Putamen (tissue), 1 donor: ENCODE measurements at regions not wholly inside any gene's neighbourhood (a gene's known extent, or its start where the extent isn't known, plus 50 kb on each side); places are given as distances from the start of the nearest gene placed in this dataset.
"Not testable (repeated sequence)": the region's sequence is repeated elsewhere in the genome, so short reads cannot be mapped to it uniquely, and the experiment has no call there.

Experiments used
- DNase-seq: peaks from one replicate; pipeline ENCODE4 v3.0.0-alpha.2; 2016; ENCODE audit warnings: low spot score

DNA sequence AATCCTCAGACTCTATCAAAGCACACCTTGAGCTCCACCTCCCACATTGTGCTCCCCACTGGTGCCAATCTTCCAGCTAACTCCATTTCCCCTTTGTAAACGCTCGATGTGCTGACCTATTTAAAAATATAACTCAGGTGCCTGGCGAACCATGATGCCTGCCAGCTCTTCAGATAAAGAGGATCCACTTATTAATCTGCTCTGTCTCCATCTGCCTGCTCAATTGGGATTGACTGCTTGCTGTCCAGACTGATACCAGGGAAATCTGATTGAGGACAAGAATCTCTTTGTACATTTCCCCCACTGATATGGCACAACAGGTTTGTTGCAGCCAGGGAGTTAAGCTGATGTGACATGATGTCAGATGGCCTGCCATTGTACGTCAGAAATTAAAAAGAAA lies 2036.5 kb upstream of the CELF4 start:
- no peak for DNase-seq

DNA sequence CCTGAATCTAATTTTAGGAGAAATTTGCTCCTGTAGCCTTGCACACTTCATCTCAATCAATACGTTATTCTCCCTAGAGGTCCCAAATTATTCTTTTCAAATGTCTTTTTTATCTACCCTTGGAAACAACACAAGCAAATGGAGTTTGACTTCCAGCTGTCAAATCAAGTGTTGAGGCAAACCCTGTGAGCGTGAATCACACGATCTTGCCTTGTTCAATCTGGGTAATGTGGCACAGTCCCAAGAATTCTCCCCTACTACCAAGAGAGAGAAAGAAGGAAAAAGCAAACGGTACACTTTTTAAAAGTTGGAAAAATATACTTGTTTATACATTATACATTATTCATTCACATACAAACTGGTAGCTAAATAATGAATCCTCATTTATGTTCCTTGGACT lies 2035.3 kb upstream of the CELF4 start:
- peak; percentile 26 for DNase-seq

DNA sequence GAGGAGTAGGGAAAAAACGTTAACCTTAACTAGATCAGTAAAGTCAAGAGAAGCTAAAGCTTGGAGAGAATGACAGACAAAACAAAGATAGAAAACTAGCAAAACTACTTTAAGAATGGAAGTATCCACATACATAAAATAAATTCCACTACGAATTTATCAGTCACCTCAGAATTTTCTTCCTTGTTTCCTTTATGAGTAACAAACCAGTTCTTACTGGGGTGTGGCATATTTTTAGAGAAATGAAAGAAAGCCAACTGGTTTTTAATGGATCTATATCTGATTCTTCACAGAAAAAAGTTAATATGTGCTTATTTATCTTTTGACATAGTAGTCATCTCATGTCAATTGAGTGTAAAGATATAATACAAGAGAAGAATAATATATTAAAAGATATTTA lies 2033.7 kb upstream of the CELF4 start:
- no peak for DNase-seq

DNA sequence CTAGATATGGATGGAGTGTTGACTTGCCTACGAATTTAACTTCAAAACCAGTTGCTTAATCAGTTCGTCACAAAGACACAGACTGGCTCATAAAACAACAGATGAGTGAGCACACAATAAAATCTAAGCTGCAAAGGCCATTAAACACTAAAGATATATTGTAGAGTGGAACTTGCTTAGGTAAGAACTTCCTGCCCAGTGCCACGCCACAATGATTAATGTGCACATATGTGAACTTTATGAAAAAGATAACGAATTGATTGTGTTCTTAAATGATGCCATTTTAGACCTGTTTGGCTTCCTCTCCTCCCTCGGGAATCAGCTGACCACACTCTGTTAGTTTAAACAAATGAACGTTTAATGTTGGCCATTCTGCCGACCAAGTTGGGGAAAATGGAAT lies 2031.3 kb upstream of the CELF4 start:
- DNase-seq, result no peak

DNA sequence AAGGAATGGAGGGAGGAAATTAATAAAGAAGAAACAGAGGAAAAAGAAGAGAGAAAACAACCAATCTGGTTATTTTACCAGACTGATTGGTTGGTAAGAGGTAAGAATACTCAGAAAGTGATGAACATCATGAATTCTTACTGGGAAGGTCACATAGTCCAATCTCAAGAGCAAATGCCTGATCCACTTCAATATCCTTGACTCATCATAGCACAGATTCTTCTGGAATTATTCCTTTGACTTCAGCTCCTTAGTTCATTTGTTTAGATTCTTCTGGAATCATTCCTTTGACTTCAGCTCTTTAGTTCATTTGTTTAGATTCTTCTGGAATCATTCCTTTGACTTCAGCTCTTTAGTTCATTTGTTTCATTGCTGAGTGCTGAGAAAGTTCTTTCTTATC lies 2030.6 kb upstream of the CELF4 start:
- no peak for DNase-seq

DNA sequence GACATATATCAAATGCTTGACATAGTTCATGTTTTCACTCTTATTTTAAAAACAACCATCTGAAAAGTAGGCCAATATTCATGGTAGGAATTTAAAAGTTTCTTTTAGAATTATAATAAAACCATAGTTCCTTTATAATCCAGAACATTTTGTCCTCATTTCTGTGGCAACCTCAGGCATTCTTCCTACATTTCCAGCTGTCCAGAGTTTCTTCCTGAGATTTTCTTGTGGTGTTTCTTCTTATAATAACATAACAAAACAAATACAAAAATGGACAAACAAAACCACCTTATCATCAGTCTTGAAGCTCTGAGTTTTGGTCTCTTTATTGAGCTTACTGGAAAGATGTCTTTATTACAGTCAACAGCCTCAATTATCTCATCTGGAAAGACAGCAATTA lies 2028.6 kb upstream of the CELF4 start:
- DNase-seq, result no peak

DNA sequence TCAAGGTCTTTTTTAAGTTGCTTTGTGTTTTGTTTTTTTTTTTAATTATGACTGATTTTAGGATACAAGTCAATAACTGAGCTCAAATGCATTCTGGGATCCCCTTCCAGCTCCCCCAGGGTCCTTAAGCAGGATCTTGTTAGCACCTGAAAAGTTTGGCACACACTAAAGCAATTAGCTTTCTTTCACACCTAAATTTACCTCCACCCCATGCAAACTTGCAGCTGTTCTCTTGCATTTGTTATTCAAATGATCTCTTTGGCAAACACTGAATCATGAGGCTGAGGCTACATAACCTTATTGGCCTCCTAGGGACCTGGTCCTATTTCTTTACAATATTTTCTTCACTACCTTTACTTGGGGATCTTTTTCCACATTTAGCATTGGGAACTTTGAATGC lies 2026.1 kb upstream of the CELF4 start:
- no peak for DNase-seq

DNA sequence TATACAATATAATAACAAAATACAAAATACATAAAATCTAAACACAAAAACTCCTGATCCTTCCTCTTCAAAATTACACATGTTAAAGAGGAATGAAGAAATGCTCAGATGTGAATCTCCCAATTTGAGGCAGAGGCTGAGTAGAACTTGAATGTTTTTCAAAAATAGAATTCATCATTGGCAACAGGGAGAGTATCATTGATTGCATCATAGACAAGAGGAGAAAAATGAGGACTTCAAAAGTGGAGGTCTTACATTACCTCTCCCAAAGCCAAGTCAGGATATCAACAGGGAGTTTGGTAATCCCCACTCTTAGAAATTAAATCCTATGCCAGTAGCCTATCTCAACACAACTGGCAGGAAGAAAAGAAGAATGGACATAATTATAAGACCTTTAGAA lies 2023.9 kb upstream of the CELF4 start:
- DNase-seq, result no peak

DNA sequence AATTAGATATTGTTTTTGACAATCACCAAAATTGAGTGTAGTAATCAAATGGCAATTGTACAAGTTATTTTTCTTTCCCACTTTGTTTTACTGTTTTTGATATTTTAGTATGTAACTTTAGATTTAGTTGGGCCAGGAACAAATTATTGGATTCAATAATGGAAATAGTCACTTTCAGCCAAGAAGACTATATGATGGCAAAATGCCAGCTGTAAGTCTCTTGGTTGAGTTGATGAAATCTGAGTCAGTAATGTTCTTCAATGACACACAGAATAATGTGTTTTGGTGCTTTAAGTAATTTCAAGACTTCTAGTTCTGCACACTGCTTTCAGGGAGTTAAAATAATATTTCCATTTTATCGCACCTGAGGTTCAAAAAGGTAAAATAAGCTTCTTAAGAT lies 2022.0 kb upstream of the CELF4 start:
- DNase-seq, result no peak

DNA sequence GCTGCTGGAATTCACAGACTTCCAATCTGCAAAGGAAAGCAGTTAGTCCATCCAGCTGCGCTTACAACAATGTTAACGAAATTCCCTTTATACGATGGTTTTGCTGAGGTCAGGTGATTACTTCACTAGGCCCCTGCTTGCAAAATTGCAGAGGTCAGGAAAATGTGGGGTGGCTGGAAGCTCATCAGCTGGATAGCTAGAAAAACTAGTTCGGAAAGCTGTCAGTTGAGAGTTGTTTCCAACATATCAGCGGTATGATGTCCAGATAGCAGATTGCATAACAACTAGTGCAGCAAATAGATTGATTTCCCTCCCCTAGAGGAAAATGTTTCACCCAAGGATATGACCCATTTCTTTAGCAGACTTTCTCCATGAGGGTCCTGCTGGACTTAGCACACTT lies 2021.1 kb upstream of the CELF4 start:
- DNase-seq, result no peak

DNA sequence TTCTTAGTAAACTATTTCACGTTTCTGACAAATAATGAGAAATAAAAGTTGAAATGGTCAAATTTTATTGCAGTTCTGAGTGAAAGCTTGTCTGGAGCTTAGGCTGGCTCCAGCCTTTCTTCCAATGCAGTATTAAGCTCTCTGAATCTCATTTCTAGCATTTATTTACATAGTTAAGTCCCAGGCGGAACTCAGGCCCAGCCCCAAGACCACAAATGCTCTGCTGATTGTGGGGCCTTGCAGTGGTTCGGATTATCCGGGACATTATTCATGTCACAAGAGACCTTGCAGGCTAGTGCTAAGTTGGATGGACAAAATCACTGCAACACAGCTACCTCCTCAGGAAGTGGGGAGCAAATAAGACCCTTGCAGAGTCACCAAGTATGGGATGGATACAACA lies 2009.3 kb upstream of the CELF4 start:
- no peak for DNase-seq

DNA sequence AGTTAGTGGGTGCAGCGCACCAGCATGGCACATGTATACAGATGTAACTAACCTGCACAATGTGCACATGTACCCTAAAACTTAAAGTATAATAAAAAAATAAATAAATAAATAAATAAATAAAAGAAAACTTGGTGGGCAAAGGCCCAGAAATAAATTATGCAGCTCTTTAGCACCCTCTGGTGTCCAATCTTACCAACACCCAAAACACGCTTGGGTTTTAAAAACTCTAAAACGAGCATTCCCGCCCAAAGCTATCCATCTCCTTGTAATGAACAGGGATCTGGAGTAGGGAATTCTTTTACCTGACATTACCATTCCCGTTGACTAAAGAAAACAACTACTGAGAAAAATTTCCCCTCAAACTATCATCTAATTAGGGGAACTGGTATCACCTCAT lies 2005.9 kb upstream of the CELF4 start:
- no peak for DNase-seq

DNA sequence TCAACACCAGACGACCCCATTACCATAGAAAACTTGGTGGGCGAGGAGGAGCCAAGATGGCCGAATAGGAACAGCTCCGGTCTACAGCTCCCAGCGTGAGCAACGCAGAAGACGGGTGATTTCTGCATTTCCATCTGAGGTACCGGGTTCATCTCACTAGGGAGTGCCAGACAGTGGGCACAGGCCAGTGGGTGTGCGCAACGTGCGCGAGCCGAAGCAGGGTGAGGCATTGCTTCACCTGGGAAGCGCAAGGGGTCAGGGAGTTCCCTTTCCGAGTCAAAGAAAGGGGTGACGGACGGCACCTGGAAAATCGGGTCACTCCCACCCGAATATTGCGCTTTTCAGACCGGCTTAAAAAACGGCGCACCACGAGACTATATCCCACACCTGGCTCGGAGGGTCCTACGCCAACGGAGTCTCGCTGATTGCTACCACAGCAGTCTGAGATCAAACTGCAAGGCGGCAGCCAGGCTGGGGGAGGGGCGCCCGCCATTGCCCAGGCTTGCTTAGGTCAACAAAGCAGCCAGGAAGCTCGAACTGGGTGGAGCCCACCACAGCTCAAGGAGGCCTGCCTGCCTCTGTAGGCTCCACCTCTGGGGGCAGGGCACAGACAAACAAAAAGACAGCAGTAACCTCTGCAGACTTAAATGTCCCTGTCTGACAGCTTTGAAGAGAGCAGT lies 2000.1 kb upstream of the CELF4 start:
- not testable (repeated sequence) for DNase-seq

DNA sequence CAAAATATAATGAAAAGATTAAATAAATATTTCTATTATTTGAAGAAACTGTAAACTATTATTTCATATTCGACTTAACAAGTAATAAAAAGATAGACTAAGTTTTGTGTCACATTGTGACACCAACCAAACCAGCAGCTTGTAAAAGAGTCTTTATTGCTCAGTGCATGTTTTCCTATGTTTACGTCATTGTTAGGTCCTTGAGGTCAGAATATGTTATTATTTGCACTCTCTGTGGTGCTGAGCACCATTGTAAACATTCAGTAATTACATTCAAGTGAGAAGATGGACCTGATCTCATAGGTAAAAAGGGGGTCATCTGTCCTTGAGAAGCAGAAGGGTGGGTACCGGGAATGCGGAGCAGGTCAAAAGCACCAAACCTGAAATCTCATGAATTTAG lies 1999.1 kb upstream of the CELF4 start:
- DNase-seq, result no peak

DNA sequence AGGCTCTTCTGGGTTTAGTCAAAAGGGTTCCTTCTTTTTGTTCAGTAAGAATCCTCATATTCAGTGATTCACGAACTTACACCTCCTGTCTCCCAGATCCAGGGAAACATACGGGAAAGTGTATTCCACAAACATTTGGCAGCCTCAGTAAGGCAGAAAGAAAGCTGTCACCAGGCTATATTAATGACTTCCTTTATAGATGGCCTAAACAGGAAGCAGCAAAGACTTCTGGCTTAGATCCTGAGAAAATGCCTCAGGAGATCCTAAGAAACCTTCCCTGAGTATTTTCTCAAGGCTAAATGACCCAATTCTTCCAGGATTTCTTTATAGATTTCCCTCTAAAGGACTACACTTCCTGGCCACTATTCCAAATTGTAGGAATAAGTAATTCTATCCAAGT lies 1995.5 kb upstream of the CELF4 start:
- no peak for DNase-seq

DNA sequence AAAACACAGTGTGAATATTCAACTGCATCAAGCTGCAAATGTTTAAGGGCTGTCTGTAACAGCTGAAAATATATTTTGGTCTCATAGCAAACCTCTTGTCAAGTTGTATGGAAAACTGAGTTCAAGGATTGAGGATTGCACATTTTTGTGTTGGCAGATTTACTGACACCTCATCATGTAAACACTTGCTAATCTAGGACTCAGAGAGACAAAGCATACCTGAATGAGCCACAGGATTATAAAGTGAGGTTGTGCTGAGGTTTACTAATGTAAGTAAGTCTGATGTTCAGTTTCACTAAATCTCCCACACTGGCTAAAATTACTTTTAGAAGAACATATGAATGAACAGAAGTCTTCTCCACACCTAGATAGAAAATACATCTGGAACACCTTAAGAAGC lies 1993.1 kb upstream of the CELF4 start:
- no peak for DNase-seq

DNA sequence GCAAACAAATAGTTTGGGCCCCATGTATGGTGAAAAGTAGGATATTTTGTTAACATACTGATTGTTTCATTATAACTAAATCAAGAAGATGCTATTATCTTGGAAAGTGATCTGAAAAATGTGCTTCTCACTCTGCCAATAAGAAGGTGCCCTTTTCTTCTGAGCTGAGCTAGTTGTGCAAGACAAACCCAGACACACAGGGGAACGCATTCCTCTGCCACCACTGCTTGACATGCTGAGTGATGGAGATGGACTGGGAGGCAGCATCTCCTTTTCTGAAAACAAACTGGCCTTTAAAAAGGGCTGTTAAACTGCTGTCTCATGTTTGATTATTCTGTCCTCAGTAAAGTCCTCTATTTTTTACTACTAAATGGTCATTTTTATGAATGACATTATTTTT lies 1989.9 kb upstream of the CELF4 start:
- no peak for DNase-seq

DNA sequence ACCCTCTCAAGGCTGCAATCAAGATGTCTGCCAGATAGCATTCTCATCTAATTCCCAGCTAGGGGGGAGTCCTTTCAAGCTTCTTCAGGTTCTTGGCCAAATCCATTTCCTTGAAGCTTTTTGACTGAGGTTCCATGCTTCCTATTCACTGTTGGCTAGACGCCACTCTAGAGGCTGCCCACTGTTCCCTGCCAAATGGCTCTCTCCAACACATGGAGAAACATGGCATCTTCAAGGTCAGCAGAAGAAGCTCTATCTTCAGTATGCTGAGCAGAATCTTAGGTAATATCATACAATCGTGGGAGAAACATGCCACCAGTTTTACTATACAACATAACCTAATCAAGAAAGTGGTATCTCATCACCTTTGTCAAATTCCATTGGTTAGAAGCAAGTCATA lies 1985.1 kb upstream of the CELF4 start:
- no peak for DNase-seq

DNA sequence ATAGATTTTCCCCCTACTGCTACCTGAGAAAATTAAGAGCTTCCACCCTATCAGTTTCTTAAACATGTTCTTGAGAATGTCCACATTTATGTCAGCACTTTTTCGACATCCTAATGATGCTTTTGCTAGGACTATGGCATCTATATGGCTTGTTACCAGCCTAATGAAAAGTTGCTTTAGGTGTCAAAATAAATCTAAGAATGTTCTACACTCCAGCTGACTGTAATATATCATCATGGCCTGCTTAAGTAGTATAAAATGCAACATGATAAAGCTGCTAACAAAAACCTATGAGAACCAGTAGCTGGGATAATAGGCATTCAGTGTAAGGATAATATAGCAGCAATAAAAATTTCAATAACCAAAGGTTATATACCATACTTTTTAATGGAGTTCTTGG lies 1983.5 kb upstream of the CELF4 start:
- no peak for DNase-seq

DNA sequence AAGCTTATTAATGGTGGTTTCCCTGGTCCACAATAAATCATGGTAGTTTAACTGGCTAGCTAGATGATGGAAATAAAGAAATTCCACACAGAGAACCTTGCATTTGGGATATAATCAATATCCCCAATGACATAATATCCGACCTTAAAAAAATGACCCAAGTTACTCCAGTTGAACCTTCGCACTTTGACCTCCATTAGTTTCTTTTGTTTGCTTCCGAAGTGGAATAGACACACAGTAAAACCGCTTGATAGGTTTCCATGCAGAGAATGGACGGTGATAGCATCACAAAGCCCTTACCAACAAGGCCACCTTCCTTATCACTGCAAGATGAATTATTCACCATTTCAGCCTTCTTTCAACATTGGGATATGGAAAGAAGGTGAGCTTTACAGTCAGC lies 1966.1 kb upstream of the CELF4 start:
- no peak for DNase-seq

DNA sequence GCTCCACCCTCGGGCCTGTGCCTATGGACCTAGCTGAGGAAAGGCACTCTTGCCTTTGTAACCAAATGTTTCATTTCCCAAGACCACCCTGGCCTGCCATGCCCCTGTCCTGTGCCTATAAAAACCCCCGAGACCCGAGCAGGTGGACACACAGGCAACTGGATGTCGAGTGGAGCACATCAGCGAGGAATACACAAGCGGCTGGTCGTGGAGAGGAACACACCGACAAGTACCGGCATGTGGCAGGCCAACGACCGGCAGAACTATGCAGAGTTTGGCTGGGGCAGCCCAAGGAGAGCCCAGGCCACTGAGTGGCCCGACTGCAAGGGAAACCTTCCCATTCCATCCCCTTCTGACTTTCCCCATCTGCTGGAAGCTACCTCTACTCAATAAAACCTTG lies 1963.8 kb upstream of the CELF4 start:
- DNase-seq, result no peak

DNA sequence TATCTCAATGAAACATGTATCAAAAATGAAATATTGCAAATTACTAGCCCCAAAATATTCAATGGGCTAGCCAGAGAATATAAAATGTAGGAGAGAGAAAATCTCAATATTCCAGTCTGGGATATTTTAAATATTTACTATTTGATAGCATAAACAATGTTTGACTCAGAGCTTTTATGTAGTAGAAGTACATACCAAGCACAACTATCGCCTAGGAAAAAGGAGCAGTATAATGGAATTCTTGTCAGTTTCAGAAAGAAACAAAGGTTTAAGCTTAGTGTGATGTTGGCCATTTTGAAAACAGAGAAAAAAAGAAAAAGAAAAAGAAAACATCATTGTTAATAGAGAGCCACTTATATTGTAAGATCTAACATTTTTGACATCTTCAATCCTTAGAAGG lies 1961.9 kb upstream of the CELF4 start:
- no peak for DNase-seq

DNA sequence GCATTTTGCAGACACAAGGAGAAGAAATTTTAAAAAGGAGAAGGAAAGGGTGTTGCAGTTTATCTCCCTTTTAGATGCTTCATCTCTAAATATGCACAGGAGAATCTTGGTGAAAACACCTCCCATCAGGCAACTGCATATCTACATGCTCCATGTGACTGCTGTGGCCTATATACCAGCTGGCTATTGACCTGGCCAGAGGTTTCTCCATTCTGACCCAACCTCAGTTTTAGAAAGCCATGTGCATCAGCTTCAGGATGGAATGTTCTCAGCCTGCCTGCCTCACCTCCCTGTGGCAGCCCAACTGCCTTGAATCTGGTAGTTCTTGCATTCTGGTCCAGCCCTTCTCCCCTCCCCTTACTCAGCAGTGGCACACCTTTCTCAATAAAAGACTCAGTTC lies 1958.8 kb upstream of the CELF4 start:
- no peak for DNase-seq

DNA sequence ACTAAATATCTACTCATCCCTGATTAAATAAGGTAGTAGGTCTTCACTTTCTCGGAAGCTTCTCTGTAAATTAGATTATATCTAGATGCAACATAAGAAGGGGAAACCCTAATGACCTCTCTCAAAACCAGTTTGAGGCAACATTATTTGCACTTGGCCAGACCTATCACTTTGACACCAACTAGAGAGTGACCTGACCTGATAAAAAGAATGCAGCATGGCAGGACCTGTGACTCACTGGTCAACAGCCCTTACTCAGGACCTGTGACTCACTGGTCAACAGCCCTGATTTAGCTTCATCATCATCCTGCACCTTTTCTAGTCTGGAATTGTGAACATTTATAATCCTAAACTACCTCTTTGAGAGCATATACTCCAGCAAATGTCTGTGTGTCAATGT lies 1957.7 kb upstream of the CELF4 start:
- DNase-seq, result no peak

DNA sequence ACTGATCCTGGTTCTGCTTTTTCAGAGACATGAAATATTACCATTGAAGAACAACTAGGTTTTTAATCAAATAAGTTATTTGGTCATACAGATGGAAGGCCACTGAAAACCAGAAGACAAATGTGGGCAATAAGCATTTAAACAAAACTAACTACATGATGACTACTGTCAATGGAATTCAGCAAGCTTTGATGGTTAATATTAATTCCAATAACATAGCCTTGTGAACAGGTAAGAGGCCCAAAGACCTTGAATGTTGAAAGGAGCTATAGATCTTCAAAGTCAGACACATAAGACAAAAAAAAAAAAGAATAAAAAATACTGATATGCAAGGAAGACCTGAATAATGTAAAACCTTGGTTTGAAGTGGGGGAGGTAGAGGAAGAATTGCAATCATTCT lies 1955.6 kb upstream of the CELF4 start:
- no peak for DNase-seq
